NCI-H2227 (cell line): ENCODE measurements at regions not wholly inside any gene's neighbourhood (a gene's known extent, or its start where the extent isn't known, plus 50 kb on each side); places are given as distances from the start of the nearest gene placed in this dataset.
"Not testable (repeated sequence)": the region's sequence is repeated elsewhere in the genome, so short reads cannot be mapped to it uniquely, and the experiment has no call there.

ENCODE experiments used
- DNase-seq: peaks from one replicate; lab custom pipeline; 2025; ENCODE audit not compliant: unreplicated experiment; lab: John Stamatoyannopoulos, UW

DNA sequence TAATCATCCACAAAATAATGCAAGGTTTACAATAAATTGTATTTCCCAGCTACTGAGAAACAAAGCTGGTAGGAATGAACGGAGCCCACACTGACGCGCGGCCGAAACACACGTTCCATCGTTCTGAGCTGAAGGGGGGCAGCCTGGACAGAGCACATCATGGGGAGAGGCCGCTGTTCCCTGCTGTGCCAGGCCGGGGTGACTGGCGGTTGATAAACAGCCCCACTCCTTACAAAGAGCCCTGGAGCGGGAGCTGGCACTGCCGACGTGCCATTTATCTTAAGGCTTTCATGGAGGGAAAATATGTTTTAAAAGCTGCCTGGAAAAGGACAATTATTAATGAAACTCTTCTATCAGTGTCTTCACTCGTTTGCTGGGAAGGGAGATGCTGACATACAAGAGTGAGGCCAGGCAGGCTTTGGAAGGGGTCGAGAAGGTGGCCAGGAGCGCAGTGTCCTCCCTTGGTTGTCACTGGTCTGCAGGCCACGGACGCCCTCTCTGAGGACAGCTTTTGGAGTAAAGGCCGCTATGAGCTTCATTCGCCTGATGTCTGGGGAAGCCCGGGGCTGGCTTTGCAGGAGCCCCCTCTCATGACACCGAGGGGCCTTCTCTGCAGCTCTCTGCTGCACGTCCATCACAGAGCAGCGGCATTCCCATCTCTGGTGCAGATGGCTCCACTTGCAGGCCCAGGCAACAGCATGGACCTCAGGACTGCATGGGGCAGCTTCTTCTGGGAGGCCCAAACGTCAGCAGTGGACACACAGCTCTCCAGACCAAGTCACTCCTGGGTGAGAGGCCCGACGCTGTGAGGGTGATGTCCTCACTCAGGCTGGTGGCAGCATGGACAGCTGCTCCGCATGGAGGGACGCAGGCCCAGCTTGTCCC lies 355.3 kb upstream of the SFSWAP start:
- DNase-seq: no peak

DNA sequence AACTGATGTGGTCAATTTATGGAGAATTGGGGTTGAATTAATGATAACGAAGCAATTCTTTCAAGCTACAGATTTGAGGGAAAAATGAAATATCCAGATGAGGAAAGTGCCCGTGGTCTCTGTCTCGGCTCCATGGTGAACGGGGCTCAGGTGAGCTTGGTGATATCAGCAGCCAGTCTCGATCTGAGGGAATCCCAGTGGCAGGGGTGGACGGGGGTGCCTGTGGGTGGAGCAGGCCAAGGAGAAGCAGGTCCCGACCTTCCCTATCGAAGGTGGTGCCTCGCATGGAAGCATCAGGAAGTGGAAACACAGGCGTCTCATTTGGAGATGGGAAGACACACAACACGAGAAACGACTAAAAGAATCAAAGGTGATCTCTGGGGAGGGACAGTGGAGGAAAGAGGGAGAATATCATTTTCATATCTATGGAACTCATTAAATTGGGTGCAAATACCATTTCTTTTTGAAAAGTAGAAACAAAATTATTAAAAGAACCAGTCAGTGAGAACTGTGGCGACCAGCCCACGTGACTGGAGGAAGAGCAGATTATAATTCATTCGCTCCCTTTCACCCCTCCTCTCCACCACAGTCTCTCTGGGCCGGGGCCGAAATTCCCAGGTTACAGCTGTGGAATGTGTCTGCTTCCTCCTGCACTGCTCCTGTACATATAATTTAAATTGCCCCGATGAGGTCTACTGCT lies 354.3 kb upstream of the SFSWAP start:
- no peak for DNase-seq

DNA sequence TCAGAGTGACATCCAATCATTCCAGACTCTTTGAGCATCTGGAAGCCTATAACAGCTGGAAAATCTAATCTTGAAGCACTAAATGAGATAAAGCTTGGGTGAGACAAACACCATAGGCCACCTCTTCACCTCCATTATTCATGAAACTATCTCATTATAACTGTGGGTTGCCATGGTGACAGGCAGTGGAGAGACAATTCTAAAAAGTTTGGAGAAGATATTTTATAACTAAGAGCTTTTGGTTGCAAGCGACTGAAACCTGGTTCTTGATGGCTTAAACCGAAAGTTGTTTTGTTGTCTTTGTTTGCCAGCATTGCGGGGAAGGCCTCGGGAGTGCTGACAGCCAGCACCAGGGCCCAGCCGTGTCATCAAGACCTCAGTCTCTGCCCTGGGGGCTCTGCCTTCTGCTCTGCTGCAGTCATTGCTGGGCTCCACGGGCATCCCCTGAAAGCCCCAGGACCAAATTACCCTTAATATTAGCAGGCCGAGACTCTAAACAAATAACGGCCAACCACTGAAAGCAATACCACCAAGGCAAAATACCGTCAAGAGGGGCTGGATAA lies 353.6 kb upstream of the SFSWAP start:
- DNase-seq: no peak

DNA sequence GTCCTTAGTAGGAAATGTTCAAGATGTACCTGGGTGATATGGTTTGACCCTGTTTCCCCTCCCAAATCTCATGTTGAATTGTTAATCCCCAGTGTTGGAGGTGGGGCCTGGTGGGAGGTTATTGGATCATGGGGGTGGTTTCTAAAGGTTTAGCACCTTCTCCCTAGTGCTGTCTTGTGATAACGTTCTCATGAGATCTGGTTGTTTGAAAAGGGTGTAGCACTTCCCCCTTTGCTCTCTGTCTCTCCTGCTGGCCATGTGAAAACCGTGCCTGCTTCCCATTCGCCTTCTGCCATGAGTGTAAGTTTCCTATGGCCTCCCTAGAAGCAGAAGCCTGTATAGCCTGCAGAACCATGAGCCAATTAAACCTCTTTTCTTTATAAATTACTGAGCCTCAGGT lies 353.0 kb upstream of the SFSWAP start:
- no peak for DNase-seq

DNA sequence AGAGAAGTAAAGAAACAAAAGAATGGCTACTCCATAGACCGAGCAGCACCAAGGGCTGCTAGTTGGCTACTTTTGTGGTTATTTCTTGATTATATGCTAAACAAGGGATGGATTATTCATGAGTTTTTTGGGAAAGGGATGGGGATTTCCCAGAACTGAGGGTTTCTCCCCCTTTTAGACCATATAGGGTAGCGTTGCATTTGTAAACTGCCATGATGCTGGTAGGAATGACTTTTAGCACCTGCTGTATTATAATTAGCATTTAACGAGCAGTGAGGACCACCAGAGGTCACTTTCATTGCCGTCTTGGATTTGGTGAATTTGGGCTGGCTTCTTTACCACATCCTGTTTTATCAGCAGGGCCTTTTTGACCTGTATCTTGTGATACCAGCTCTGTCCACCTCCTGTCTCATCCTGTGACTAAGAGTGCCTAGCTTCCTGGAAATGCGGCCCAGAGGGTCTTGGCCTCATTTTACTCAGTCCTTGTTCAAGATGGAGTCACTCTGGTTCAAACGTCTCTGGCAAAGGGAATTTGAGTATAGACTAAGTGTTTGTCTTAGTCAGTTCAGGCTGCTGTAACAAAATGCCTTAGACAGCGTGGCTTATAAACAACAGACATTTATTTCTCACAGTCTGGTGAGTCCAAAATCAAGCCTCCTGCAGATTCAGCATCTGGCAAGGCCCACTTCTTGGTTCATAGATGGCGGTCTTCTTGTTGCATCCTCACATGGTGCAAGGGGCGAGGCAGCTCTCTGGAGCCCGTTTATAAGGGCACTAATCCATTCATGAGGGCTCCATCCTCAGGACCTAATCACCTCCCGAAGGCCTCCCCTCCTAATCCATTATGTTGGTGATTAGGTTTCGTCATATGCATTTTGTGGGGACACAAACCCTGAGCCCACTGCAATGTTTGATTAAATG lies 348.3 kb upstream of the SFSWAP start:
- no peak for DNase-seq

DNA sequence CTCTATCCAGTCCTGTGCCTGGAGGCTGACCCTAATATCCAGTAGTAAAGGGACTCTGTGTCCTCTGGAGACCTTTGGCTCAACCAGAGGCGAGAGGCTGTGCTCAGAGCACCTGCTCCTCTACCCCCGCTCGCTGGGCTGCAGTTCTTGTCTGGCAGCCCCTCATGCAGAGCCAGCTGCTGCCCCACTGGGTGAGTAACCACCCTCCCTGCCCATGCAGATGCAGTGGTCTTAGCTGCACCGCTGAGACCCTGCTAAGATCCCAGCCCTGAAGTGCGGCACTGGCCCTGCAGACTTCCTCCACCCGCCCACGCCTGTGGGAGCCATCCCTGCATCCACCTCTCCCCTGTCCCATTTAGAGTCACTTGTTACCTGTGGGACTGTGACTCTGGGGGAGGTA lies 347.5 kb upstream of the SFSWAP start:
- DNase-seq: no peak

DNA sequence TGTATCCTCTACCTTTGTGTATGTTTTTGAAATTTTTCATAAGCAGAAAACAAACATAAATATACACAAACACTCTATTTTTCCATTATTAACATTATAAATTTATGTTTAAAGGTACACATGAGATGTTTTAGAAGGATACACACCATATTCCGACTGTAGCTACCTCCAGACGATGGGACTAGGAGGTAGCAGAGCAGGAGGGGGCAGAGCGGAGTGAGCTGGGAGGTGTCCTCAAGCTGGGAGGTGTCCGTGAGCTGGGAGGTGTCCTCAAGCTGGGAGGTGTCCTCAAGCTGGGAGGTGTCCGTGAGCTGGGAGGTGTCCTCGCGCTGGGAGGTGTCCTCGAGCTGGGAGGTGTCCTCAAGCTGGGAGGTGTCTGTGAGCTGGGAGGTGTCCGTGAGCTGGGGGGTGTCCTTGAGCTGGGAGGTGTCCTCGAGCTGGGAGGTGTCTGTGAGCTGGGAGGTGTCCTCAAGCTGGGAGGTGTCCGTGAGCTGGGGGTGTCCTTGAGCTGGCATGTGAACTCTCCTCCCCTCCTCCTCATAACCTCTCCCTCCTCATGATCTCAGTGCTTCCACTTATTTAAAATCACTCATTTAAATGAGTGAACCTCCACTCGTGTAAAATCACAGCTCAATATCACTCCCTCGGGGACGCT lies 346.9 kb upstream of the SFSWAP start:
- no peak for DNase-seq

DNA sequence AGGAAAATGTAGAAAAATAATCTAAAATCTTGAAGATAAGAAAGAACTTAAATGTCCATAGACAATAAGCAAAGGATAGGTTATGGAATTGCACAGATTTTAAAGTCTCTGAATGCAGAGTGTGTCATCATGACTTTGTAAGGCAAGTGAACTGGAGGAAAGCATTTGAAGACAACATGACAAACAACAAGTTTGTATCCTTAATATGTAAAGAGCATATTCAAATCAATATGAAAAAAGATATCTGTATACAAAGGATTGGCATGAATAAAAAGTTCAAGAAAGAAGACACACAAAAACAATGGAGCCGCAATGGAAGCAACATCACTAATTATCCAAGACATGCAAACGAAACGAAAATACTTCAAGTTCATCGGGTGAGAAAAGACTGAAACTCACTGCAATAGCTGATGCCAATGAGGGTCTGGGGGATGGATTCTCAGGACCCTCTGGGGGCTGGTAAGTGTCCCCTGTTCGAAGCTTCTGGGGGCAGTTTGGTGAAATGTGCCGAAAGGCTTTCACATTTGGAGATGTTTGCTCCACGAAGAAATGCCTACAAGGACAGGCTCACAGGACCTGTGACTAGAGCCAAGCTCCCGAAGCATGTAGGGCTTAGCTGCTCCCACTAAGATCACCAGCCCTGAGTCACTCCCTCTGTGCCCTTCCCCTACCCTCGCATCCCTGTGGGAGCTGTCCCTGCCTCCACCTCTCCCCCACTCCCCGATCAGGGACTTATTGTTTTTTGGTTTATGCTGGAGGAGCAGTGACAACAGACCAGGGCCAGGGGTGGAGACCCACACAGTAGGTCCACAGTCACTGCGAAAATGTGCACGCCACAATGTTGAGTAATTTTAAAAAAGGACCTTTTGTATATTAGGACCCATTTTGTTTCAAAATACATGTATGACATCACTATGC lies 345.7 kb upstream of the SFSWAP start:
- DNase-seq: no peak

DNA sequence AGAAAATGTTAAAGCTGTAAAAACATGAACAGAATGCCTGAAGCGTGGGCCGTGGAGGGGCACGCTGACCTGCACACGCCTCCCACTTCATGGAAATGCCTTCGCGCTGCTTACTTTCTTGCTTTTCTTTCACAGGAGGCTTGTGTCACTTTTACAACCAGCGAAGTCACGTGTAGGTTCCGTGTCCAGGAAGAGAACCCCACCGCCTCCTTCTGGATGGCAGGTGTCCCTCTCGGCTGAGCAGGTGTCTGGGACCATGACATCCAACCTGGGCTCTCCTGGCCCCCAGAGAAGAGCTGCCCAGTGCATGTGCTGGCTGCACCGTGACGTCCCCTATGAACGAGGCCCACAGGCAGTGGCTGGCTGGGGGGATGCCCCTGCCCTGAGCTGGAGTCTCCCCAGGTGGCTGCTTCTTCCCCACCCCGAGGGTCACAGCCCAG lies 345.0 kb upstream of the SFSWAP start:
- DNase-seq: no peak

DNA sequence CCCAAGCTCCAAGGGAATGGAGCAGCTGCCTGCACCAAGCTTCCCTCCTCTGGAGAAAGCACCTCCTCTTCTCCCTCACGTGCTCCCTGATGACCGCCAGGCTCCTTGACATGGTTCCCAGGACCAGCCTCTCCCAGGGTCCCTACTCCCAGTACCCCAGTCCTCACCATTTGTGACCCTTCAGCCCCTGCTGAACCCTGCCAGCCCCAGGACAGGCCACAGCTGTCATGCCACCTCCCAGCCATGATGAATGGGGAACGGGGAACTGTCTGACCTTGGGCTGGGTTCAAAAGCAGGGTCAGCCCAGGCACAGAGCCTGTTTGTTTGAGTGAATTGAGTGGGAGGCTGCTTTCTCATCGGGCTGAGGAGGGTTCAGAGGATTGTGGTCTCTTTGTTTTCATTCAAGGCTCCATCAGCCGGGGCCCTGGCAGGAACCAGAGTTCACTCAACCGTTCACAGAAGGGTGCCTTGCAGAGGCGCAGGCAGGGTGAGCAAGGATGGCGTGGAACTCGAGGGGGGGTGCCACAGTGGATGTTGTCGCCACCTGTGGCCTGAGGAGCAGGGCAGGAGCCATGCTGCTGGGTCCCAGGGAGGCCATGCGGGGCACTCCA lies 344.5 kb upstream of the SFSWAP start:
- DNase-seq: no peak

DNA sequence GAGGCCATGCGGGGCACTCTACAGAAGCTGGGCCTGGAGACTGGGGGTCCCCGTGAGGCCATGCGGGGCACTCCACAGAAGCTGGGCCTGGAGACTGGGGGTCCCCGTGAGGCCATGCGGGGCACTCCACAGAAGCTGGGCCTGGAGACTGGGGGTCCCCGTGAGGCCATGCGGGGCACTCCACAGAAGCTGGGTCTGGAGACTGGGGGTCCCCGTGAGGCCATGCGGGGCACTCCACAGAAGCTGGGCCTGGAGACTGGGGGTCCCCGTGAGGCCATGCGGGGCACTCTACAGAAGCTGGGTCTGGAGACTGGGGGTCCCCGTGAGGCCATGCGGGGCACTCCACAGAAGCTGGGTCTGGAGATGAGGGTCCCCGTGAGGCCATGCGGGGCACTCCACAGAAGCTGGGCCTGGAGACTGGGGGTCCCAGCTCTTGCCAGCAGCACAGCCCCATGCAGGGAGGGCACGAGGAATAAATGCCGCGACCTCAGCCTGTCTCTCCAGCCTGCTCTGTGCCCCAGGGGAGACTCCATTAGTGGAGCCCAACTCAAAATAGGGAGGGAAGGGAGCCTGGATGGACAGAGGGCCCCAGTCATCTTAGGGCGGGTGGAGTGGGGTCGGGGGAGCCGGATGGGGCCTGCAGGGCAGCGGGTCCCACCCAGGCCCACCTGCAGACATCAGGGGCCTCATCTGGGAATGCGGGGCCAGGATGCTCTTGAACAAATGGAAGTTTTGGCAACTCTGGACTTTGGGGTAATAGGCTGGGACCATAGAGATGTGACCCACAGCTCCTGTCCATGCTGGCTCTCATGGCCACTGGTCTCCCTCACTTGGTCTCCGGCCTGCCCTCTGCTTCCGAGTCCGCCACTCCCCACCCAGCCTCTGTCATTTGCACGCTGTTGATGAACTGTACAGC lies 343.6 kb upstream of the SFSWAP start:
- not testable (repeated sequence) for DNase-seq

DNA sequence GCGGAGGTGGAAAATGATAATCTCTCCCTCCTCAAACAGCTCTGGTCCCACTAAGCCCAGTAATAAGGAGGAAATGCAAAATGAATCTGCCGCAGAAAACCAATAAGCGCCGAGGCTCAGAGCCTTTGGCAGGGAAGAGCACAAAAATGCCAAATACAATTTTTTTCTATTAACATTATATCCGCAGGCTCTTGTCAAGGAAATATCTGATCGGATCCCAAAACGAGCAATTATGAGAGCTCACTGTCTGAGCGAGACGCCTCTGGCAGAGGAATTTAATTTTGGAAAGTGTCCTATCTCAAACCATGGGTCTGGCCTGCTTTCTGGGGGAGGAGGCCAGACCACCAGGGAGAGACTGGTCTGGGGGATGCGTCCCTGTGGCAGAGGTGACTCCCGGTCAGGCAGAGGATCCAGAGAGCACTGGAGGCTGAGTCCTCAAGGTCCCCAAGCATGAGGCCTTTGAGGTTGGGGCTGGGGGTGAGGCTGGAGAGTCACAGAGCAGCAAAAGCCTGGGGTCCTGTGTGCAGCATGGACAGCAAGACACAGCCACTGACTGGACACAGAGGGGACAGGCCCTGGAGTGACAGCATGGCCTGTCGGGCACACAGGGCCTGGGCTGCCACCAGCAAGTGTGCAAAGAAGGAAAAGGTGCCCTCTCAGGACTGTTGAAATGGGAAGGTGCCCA lies 342.8 kb upstream of the SFSWAP start:
- DNase-seq: no peak

DNA sequence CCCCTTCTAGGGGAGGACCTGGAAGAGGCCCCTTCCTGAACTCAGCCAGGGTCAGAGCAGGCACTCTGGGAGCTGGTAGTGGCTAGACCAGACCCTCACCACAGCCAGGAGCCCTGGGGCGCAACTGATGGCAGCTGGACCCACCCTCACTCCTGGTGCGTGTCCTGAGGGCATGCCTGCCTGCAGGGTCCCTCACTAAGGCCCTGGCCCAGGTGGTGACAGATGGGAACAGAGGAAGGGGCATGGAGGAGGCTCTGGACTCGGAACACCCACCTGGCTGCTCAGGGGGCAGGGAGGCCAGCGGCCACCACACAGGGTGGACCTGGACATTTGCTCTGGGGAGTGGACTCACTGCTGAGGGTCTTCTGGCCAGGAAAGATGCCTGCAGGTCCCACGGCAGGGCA lies 342.2 kb upstream of the SFSWAP start:
- DNase-seq: no peak

DNA sequence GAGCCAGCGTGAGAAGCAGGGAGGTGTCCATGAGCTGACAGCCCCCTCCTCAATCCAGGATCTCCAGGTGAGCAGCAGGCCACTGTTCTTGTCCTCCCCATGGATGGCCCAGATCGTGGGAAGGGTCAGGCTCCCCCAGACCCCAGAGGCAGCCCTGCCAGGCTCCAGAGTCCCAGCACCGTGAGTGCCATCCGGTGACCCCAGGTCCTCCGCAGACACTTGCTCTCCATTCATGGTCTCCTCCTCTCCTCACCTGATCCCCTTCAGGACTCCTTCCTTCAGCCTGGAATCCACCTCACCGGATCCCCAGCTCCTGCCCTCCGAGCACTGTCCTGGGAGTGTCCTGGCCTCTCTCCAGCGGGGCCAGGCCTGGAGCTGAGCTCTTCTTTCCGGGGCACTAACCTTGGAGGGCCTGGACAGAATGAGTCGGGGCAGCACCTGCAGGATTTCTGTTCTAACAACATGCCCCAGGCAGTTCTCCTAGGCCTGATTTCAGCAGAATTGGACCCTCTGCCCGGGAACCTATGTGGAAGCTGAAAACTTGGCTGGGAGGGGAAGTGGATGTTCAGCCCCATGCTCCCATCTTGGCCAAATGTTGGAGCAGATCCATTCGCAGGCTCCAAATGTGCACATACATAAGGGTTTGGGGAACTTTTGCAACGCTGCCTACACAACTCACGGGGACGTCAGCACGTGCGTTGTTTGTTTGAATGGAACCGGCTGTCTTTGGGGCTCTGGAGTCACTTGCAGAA lies 341.6 kb upstream of the SFSWAP start:
- DNase-seq: no peak

DNA sequence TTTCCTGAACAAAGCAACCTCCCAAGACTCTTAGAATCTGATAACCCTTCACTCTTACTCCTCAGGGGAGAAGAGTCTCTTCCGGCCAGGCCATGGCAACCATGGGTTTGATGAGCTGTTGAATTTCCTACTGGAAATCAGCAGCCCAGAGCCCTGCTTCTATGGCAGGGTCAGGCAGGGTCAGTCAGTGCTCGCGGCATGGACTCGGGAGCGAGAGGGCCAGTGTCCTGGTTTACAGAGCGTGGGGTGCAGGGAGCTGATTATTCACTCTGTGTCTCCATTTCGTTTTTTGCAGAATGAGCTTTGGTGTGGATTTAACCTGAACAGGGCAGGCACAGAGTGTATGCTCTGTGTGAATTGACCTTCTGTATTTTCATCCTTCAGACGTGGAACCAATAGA lies 340.6 kb upstream of the SFSWAP start:
- no peak for DNase-seq

DNA sequence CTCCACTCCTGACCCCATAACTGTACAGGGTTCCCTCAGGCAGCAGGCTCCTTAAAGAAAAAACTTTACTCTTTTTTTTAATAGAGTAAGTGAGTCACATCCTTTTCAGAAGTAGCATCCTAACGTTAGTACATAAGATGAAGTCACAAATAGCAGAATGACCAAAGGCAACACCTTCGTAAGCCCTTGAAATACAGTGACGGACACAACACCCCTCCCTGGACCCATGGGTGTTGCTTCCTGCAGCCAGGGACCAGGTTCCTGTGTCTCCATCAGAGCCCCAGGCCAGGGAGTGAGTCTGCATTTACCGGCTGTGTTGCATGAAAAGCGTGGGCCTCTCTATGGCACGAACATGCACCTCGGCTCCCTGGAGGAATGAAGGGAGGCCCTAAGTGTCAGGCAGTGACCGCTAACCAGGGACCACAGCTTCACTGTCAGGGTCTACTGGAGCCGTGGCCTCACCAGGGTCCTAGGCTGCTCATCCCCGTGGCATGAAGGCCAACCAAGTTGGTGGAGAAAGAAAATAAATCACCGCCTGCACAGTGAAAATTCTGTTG lies 340.0 kb upstream of the SFSWAP start:
- DNase-seq: no peak
